SJCRH30 (cell line): ENCODE measurements at regions not wholly inside any gene's neighbourhood (a gene's known extent, or its start where the extent isn't known, plus 50 kb on each side); places are given as distances from the start of the nearest gene placed in this dataset.
A peak's percentile ranks its signal among the peaks of the same experiment; 100 is the strongest.
"Not testable (repeated sequence)": the region's sequence is repeated elsewhere in the genome, so short reads cannot be mapped to it uniquely, and the experiment has no call there.

ENCODE experiments used
- DNase-seq, 2 experiments: peaks; one replicate each; pipeline ENCODE4 v3.0.0-alpha.2; 2015 to 2020
- H3K27ac ChIP-seq: fragments of 250-450 bp; sonication (Bioruptor Pico); 2 replicates; pipeline ENCODE4 v1.5.1; 2020; ENCODE audit warnings: mild to moderate bottlenecking, moderate library complexity
- H3K27me3 ChIP-seq: fragments of 250-450 bp; sonication (Bioruptor Pico); 2 replicates; pipeline ENCODE4 v1.5.1; 2020; ENCODE audit warnings: mild to moderate bottlenecking, moderate library complexity
- H3K36me3 ChIP-seq: fragments of 250-450 bp; sonication (Bioruptor Pico); 2 replicates; pipeline ENCODE4 v1.5.1; 2020; ENCODE audit warnings: mild to moderate bottlenecking, moderate library complexity
- H3K4me1 ChIP-seq: fragments of 250-450 bp; sonication (Bioruptor Pico); 2 replicates; pipeline ENCODE4 v1.5.1; 2020; ENCODE audit warnings: mild to moderate bottlenecking, moderate library complexity
- H3K4me3 ChIP-seq: fragments of 250-450 bp; sonication (Bioruptor Pico); 2 replicates; pipeline ENCODE4 v1.5.1; 2020; ENCODE audit warnings: mild to moderate bottlenecking, moderate library complexity
- H3K9me3 ChIP-seq: fragments of 250-450 bp; sonication (Bioruptor Pico); replicated peaks from 2 replicates; pipeline ENCODE4 v1.5.1; 2020; ENCODE audit warnings: mild to moderate bottlenecking, moderate library complexity

GRCh38 chr12:11509326-11509725 lies 114.0 kb upstream of the PRB2 start:
- Histone ChIP-seq H3K27ac (no peak overlapping the region), H3K36me3 (no peaks in the 10 kb centered on the region), H3K27me3 (no peaks in the 10 kb centered on the region), H3K9me3 (no peaks in the 10 kb centered on the region), H3K4me3 (no peak overlapping the region), H3K4me1 (no peaks in the 10 kb centered on the region)
- no peak for DNase-seq

DNA sequence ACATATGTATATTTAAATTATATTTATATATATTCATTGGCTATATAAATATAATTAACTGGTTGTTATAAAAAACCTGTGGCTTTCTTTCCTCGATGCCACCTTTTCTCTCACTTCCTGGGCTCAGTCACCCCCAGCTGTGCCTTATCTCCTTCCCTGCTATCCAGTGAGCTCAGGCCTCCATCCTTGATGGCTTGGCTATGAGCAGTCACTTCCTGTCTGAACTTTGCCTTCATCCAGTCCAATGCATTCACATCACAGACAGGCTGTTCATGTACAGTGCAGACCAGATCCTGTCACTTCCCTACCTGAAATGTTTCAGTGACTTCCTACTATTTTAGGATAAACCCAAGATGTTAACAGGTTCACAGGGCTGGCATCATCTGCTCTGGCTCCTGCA lies 115.3 kb upstream of the PRB2 start:
- Histone ChIP-seq H3K27ac (no peak overlapping the region), H3K4me1 (no peaks in the 10 kb centered on the region), H3K4me3 (no peak overlapping the region), H3K36me3 (no peaks in the 10 kb centered on the region), H3K9me3 (no peaks in the 10 kb centered on the region), H3K27me3 (no peaks in the 10 kb centered on the region)
- DNase-seq = no peak

GRCh38 chr12:11513288-11513687 lies 117.9 kb upstream of the PRB2 start:
- no peak overlapping the region for H3K27ac ChIP-seq
- no peaks in the 10 kb centered on the region; the same call in 1 of the 2 replicates for H3K27me3 ChIP-seq
- H3K4me3 ChIP-seq = no peak overlapping the region
- H3K4me1 ChIP-seq = no peaks in the 10 kb centered on the region
- H3K36me3 ChIP-seq = no peaks in the 10 kb centered on the region
- peak in 1 of 2 experiments; percentile 9 for DNase-seq
- no peaks in the 10 kb centered on the region for H3K9me3 ChIP-seq

DNA sequence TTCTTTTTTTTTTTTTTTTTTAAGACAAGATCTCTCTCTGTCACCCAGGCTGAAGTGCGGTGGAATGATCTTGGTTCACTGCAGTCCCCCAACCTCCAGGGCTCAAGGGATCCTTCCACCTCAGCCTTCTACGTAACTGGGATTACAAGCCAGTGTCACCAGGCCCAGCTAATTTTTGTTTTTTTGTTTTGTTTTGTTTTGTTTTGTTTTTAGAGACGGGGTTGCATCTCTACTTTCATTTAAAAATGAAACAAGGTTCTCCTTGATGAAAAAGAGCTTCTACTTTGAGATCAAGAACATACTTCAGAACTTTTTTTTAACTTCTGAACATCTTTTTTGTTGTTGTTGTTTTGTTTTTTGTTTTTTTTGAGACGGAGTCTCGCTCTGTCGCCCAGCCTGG lies 121.7 kb upstream of the PRB2 start:
- no peak for DNase-seq
- Histone ChIP-seq H3K27me3 (peaks cover 4% of the 10 kb centered on the region; the same call in 1 of the 2 replicates), H3K4me3 (no peak overlapping the region), H3K27ac (no peak overlapping the region), H3K9me3 (no peaks in the 10 kb centered on the region), H3K36me3 (no peaks in the 10 kb centered on the region), H3K4me1 (no peaks in the 10 kb centered on the region)

GRCh38 chr12:11524446-11524845 lies 125.0 kb upstream of the ETV6 start:
- no peak for DNase-seq

DNA sequence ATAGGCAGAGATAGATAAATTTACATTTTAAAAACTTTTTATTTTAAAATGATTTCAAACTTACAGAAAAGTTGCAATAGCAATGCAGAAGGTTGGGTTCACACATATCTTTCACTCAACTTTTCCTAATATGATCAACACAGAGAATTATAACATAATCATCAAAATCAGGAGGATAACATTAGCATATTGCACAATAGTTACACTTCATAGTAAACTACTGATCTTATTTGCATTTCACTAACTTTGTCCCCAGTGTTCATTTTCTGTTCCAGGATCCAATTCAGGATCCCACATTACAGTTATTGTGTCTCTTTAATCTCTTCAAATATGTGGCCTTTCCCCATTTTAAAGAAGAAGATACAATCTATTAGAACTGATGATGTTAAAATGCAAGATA lies 115.4 kb upstream of the ETV6 start:
- Histone ChIP-seq H3K27ac (no peak overlapping the region), H3K4me1 (no peaks in the 10 kb centered on the region), H3K27me3 (no peaks in the 10 kb centered on the region), H3K9me3 (no peaks in the 10 kb centered on the region), H3K4me3 (no peak overlapping the region), H3K36me3 (no peaks in the 10 kb centered on the region)
- DNase-seq = no peak

More at GRCh38 chr12:11524446-11524845, 125.0 kb upstream of the ETV6 start:
- Histone ChIP-seq H3K36me3 (no peaks in the 10 kb centered on the region), H3K4me1 (no peaks in the 10 kb centered on the region), H3K27ac (no peak overlapping the region), H3K4me3 (no peak overlapping the region), H3K27me3 (0 out of 2 replicates have a peak, but pooled peaks cover 4% of the 10 kb centered on the region), H3K9me3 (no peaks in the 10 kb centered on the region)

GRCh38 chr12:11535127-11535526 lies 114.3 kb upstream of the ETV6 start:
- no peaks in the 10 kb centered on the region for H3K9me3 ChIP-seq

DNA sequence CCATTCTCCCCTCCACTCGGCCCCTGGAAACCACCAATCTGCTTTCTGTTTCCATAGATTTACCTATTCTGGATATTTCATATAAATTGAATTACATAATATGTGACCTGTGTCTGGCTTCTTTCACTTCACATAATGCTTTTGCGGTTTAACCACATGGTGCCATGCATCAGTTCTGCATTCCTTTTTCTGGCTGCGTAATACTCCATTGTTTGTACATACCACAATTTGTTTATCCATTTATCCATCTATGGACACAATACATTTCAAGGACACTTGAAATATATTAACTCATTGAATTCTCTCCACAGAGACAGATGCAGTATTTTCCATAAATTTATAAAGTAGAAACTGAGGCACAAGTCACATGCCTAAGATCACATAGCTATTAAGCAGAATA lies 110.3 kb upstream of the ETV6 start:
- Histone ChIP-seq H3K9me3 (no peaks in the 10 kb centered on the region), H3K4me1 (no peaks in the 10 kb centered on the region), H3K27ac (no peak overlapping the region), H3K27me3 (no peaks in the 10 kb centered on the region), H3K36me3 (no peaks in the 10 kb centered on the region), H3K4me3 (no peak overlapping the region)
- no peak for DNase-seq

More at GRCh38 chr12:11535127-11535526, 114.3 kb upstream of the ETV6 start:
- Histone ChIP-seq H3K27me3 (no peaks in the 10 kb centered on the region), H3K4me1 (no peaks in the 10 kb centered on the region), H3K36me3 (no peaks in the 10 kb centered on the region), H3K4me3 (no peak overlapping the region), H3K27ac (no peak overlapping the region)
- no peak for DNase-seq

GRCh38 chr12:11540156-11540555 lies 109.3 kb upstream of the ETV6 start:
- H3K27me3 ChIP-seq = no peaks in the 10 kb centered on the region
- no peaks in the 10 kb centered on the region for H3K9me3 ChIP-seq
- H3K27ac ChIP-seq = no peak overlapping the region
- DNase-seq = no peak
- H3K4me3 ChIP-seq = no peak overlapping the region
- H3K36me3 ChIP-seq = no peaks in the 10 kb centered on the region
- H3K4me1 ChIP-seq = no peaks in the 10 kb centered on the region

DNA sequence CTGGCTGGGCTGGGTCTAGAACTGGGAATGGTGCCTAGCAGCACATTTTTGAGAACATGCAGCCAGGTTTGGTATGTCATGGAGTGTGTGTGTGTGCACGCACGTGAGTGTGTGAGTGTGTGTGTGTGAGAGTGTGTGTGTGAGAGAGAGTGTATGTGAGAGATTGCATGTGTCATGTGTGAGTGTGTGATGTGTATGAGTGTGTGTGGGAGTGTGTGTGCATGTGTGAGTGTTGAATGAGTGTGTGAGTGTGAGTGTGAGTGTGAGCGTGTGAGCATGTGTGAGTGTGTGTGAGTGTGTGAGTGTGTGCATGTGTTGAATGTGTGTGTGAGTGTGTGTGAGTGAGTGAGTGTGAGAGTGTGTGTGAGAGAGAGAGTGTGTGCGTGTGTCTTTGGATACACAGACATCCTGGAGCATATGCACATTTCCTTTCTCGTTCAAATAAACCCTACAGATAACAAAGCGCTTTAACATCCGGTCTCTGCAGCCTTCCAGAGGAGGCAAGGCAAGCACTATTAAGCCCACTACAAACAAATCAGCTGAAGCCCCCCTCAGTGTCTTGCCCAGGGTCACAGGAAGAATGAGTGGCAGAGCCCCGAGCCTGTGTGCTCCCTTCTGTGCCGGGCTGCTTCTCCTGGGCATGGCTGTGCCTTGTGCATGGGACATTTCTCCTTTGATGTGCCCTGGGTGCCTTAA lies 108.7 kb upstream of the ETV6 start:
- Histone ChIP-seq H3K4me3 (no peak overlapping the region), H3K36me3 (no peaks in the 10 kb centered on the region), H3K27ac (no peak overlapping the region), H3K27me3 (no peaks in the 10 kb centered on the region), H3K4me1 (no peaks in the 10 kb centered on the region), H3K9me3 (no peaks in the 10 kb centered on the region)
- no peak for DNase-seq

DNA sequence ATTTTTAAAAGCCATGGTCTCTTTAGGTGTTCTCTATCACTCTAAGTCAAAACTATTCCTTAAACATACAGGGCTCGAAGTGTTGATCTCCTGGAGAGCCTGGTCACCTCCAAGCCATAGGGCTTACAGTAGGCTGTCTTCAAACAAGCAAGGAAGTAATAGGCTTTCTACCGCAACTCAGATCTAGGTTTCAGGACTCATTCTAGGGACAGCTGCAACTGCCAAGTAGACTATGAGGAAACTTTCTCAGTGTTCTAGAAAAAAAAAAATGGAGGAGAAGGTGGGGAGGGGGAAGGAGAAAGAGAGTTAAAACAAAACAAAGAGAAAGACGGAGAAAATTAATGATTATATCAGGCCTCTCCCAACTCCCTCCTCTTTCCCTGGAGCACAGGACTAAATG lies 106.9 kb upstream of the ETV6 start:
- DNase-seq = no peak
- Histone ChIP-seq H3K9me3 (no peaks in the 10 kb centered on the region), H3K4me1 (no peaks in the 10 kb centered on the region), H3K4me3 (no peak overlapping the region), H3K27ac (no peak overlapping the region), H3K36me3 (no peaks in the 10 kb centered on the region), H3K27me3 (no peaks in the 10 kb centered on the region)

DNA sequence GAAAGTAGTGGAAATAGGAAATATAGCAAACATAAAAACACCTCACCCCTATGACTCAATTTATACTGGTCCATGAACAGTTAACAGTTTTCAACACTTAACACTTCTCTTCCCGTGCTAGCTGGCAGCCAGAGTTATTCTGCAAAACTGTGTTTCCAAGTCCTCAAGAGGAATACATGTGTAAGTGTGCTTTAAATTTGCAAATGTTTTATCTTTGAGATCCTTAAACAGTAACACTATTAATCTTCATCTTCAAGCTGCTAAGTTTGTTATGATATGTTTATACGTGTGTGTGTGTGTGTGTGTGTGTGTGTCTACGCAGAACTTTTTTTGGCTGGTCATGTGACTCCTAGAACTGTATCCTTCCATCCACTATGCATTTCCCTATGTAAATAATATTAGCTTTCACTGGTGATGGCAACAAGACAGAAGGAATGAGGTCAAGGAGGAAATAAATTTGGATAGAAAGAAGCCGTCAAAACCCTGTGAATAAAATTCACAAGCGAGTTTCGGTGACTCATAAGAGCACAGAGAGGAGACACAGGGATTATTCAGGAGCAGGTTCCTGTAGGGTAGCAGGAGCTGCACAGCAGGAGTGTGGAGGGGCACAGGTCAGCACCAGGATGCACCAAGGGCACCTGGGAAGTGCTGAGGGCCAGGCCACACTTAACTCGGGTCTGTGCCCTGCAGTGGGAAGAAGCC lies 105.9 kb upstream of the ETV6 start:
- Histone ChIP-seq H3K36me3 (no peaks in the 10 kb centered on the region), H3K4me1 (no peaks in the 10 kb centered on the region), H3K9me3 (no peaks in the 10 kb centered on the region), H3K27ac (no peak overlapping the region), H3K27me3 (no peaks in the 10 kb centered on the region), H3K4me3 (no peak overlapping the region)
- DNase-seq = no peak

DNA sequence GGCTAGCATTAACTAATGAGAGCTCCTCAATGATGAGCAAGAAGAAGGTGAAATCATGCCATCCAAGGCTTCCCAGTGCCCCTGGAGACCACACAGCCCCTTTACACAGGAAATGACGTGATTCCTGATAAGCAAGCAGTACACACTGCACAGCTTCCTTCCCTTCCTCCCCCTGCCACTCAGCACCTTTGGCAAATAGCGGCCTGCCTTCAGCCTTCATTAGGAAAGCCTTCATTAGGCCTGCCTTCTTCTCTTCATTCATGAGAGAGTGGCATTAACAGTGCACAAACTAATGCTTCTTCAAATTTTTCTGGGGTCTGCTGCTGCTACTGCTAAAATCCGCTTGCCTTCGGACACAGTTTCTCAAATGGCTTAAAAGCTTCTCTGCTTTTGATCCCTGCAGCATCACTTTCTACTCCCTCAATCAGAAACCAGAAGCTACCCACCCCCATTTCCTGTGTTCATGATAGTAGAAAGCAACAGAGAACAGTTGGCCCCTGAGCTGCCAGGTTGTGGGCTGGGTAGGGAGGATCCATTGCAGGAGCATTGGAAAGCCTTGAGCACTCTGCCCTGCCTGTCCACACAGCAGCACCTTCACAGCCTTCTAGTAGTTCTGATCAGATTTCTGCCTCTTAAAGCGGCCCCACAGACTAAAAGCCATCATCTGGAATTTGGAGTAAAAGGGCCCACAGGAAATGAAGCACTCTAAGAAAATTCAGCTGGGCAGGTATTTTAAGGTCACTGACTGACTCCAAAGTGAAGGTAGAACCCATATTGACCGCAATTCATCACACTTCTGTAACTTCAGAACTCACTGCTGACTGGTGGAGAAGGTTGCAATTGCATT lies 103.8 kb upstream of the ETV6 start:
- H3K4me3 ChIP-seq = no peak overlapping the region
- no peaks in the 10 kb centered on the region for H3K36me3 ChIP-seq
- DNase-seq = no peak
- no peaks in the 10 kb centered on the region for H3K27me3 ChIP-seq
- no peaks in the 10 kb centered on the region for H3K9me3 ChIP-seq
- H3K27ac ChIP-seq = no peak overlapping the region
- H3K4me1 ChIP-seq = no peaks in the 10 kb centered on the region

DNA sequence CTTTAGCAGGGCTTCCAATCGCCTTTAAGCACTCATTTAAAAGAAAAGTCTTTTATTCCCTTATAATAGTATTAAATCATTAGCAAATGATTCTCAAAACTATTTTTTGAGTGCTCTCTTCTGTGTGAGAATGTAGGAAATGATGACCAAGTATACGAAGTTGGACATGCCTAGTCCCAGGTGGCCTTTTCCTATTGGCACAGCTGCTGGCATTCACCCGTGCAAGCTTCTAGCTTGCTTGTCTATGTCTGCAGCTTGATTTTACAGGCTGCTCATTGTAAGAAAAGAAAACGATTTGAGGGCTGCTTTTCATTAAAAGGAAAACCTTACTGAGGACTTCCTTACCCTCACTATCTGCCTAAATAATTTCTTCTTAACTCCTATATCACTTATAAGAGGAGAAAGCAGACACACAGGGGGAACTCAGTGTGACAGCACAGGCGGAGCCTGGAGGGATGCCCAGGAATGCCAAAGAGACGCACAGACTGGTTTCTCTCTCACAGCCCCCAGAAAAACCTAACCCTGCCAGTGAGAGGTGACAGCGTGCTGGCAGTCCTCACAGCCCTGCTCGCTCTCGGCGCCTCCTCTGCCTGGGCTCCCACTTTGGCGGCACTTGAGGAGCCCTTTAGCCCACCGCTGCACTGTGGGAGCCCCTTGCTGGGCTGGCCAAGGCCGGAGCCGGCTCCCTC lies 102.7 kb upstream of the ETV6 start:
- H3K4me3 ChIP-seq = peak overlapping the region; percentile 55
- peak; percentile 8 to 37 for DNase-seq
- not testable (repeated sequence) for H3K27ac ChIP-seq, H3K4me1 ChIP-seq, H3K27me3 ChIP-seq, H3K36me3 ChIP-seq, H3K9me3 ChIP-seq

GRCh38 chr12:11547271-11547646 lies 102.2 kb upstream of the ETV6 start:
- H3K27ac ChIP-seq, H3K4me1 ChIP-seq, H3K27me3 ChIP-seq, H3K36me3 ChIP-seq, H3K9me3 ChIP-seq: not testable (repeated sequence)
- H3K4me3 ChIP-seq = peak overlapping the region; percentile 55
- DNase-seq = peak; percentile 22 to 41
